NCI-H526 treated with DMSO at 0.1 percent for 48 hours (cell line): ENCODE measurements at regions not wholly inside any gene's neighbourhood (a gene's known extent, or its start where the extent isn't known, plus 50 kb on each side); places are given as distances from the start of the nearest gene placed in this dataset.
"Not testable (repeated sequence)": the region's sequence is repeated elsewhere in the genome, so short reads cannot be mapped to it uniquely, and the experiment has no call there.

Experiments used
- DNase-seq: peaks from one replicate; lab custom pipeline; 2025; lab: John Stamatoyannopoulos, UW

GRCh38 chr5:17127743-17128231 lies 89.6 kb upstream of the BASP1 start:
- DNase-seq = no peak

GRCh38 chr5:17129093-17129849 lies 88.2 kb upstream of the BASP1 start:
- no peak for DNase-seq

- not testable (repeated sequence) for DNase-seq
Observed at GRCh38 chr5:17130302-17130701, 87.1 kb upstream of the BASP1 start.

GRCh38 chr5:17132444-17133083 lies 84.9 kb upstream of the BASP1 start:
- DNase-seq = peak; percentile 88

GRCh38 chr5:17135050-17135449 lies 82.4 kb upstream of the BASP1 start:
- DNase-seq = no peak

- DNase-seq = no peak
Observed at GRCh38 chr5:17143335-17143734, 74.1 kb upstream of the BASP1 start.

- DNase-seq = no peak
Observed at GRCh38 chr5:17146280-17146841, 71.1 kb upstream of the BASP1 start.

GRCh38 chr5:17147170-17147569 lies 70.3 kb upstream of the BASP1 start:
- DNase-seq = no peak

GRCh38 chr5:17147617-17148016 lies 69.8 kb upstream of the BASP1 start:
- DNase-seq = no peak

GRCh38 chr5:17148481-17148880 lies 69.0 kb upstream of the BASP1 start:
- no peak for DNase-seq

- no peak for DNase-seq
Observed at GRCh38 chr5:17149786-17150185, 67.6 kb upstream of the BASP1 start.

- DNase-seq = no peak
Observed at GRCh38 chr5:17150531-17150930, 66.9 kb upstream of the BASP1 start.

- DNase-seq = no peak
Observed at GRCh38 chr5:17151686-17152085, 65.7 kb upstream of the BASP1 start.

GRCh38 chr5:17154211-17154996 lies 63.0 kb upstream of the BASP1 start:
- no peak for DNase-seq

GRCh38 chr5:17156463-17156862 lies 61.0 kb upstream of the BASP1 start:
- DNase-seq = no peak

GRCh38 chr5:17157294-17157693 lies 60.1 kb upstream of the BASP1 start:
- DNase-seq = no peak

- DNase-seq = no peak
Observed at GRCh38 chr5:17157916-17158529, 59.4 kb upstream of the BASP1 start.

- DNase-seq = no peak
Observed at GRCh38 chr5:17160756-17161040, 56.7 kb upstream of the BASP1 start.

- DNase-seq = no peak
Observed at GRCh38 chr5:17161662-17162061, 55.8 kb upstream of the BASP1 start.

- no peak for DNase-seq
Observed at GRCh38 chr5:17163221-17163620, 54.2 kb upstream of the BASP1 start.

GRCh38 chr5:17167171-17167891 lies 50.1 kb upstream of the BASP1 start:
- DNase-seq = no peak
